GM12892 (cell line): ENCODE measurements at regions not wholly inside any gene's neighbourhood (a gene's known extent, or its start where the extent isn't known, plus 50 kb on each side); places are given as distances from the start of the nearest gene placed in this dataset.

Source experiments
- POLR2A ChIP-seq: IDR thresholded peaks from 2 replicates; pipeline ENCODE4 v1.6.1; 2011; ENCODE audit warnings: low read depth, low read length, control low read depth
- POLR2AphosphoS5 ChIP-seq: IDR thresholded peaks from 2 replicates; pipeline ENCODE4 v1.6.1; 2011; ENCODE audit warnings: low read depth, low read length, control low read depth

- TF ChIP-seq POLR2A (no peak), POLR2AphosphoS5 (no peak)
Measured at GRCh38 chr7:136677471-136678365, 190.7 kb upstream of the CHRM2 start.
